HL-60 (cell line): ENCODE measurements at regions not wholly inside any gene's neighbourhood (a gene's known extent, or its start where the extent isn't known, plus 50 kb on each side); places are given as distances from the start of the nearest gene placed in this dataset.

Experiments
- DNase-seq, 2 experiments: peaks; one replicate each; pipeline ENCODE4 v3.0.0-alpha.2; 2010 to 2020; ENCODE audit warnings: low read depth in 1 of 2, low spot score in 1 of 2
- H3K27ac ChIP-seq: fragments of 250-450 bp; sonication (Bioruptor Pico); replicated peaks from 2 replicates; pipeline ENCODE4 v1.5.1; 2020; ENCODE audit warnings: mild to moderate bottlenecking, moderate library complexity
- H3K27me3 ChIP-seq: fragments of 250-450 bp; sonication (Bioruptor Pico); 2 replicates; pipeline ENCODE4 v1.5.1; 2021; ENCODE audit warnings: mild to moderate bottlenecking, moderate library complexity; ENCODE audit not compliant: insufficient read depth, poor library complexity, severe bottlenecking
- H3K4me3 ChIP-seq: replicated peaks from 2 replicates; pipeline ENCODE4 v1.5.1; 2011; ENCODE audit warnings: mild to moderate bottlenecking, control low read depth, low read length; ENCODE audit not compliant: insufficient read depth
- GABPA ChIP-seq: IDR thresholded peaks from 2 replicates; pipeline ENCODE4 v1.6.1; 2012; ENCODE audit warnings: low read depth
- POLR2AphosphoS5 ChIP-seq: IDR thresholded peaks from 2 replicates; pipeline ENCODE4 v1.6.1; 2012; ENCODE audit warnings: low read depth
- SPI1 ChIP-seq: IDR thresholded peaks from 2 replicates; pipeline ENCODE4 v1.6.1; 2012; ENCODE audit warnings: low read depth, mild to moderate bottlenecking, borderline replicate concordance
- TF ChIP-seq, protein P1 (sequence below): IDR thresholded peaks from one replicate; pipeline ENCODE4 v1.5.1; 2011; ENCODE audit warnings: low read length, control low read depth, inconsistent platforms; ENCODE audit not compliant: insufficient read depth
- TF ChIP-seq, protein P2 (sequence below): IDR thresholded peaks from 2 replicates; pipeline ENCODE4 v1.6.1; 2012; ENCODE audit warnings: low read depth; ENCODE audit not compliant: insufficient replicate concordance

DNA sequence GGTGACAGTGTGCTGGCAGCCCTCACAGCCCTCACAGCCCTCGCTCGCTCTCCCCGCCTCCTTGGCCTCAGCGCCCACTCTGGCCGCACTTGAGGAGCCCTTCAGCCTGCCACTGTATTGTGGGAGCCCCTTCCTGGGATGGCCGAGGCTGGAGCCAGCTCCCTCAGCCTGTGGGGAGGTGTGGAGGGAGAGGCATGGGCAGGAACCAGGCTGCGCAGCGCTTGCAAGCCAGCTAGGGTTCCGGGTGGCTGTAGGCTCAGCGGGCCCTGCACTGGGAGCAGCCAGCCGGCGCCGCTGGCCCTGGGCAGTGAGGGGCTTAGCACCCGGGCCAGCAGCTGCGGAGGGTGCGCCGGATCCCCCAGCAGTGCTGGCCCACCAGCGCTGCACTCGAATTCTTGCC lies 177.0 kb downstream of the MSX2 start:
- Histone ChIP-seq H3K4me3 (no peak overlapping the region), H3K27me3 (no peaks in the 10 kb centered on the region), H3K27ac (no peak overlapping the region)
- TF ChIP-seq SPI1: no peak
- TF ChIP-seq, protein P1, sequence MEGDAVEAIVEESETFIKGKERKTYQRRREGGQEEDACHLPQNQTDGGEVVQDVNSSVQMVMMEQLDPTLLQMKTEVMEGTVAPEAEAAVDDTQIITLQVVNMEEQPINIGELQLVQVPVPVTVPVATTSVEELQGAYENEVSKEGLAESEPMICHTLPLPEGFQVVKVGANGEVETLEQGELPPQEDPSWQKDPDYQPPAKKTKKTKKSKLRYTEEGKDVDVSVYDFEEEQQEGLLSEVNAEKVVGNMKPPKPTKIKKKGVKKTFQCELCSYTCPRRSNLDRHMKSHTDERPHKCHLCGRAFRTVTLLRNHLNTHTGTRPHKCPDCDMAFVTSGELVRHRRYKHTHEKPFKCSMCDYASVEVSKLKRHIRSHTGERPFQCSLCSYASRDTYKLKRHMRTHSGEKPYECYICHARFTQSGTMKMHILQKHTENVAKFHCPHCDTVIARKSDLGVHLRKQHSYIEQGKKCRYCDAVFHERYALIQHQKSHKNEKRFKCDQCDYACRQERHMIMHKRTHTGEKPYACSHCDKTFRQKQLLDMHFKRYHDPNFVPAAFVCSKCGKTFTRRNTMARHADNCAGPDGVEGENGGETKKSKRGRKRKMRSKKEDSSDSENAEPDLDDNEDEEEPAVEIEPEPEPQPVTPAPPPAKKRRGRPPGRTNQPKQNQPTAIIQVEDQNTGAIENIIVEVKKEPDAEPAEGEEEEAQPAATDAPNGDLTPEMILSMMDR: no peak
- TF ChIP-seq, protein P2, sequence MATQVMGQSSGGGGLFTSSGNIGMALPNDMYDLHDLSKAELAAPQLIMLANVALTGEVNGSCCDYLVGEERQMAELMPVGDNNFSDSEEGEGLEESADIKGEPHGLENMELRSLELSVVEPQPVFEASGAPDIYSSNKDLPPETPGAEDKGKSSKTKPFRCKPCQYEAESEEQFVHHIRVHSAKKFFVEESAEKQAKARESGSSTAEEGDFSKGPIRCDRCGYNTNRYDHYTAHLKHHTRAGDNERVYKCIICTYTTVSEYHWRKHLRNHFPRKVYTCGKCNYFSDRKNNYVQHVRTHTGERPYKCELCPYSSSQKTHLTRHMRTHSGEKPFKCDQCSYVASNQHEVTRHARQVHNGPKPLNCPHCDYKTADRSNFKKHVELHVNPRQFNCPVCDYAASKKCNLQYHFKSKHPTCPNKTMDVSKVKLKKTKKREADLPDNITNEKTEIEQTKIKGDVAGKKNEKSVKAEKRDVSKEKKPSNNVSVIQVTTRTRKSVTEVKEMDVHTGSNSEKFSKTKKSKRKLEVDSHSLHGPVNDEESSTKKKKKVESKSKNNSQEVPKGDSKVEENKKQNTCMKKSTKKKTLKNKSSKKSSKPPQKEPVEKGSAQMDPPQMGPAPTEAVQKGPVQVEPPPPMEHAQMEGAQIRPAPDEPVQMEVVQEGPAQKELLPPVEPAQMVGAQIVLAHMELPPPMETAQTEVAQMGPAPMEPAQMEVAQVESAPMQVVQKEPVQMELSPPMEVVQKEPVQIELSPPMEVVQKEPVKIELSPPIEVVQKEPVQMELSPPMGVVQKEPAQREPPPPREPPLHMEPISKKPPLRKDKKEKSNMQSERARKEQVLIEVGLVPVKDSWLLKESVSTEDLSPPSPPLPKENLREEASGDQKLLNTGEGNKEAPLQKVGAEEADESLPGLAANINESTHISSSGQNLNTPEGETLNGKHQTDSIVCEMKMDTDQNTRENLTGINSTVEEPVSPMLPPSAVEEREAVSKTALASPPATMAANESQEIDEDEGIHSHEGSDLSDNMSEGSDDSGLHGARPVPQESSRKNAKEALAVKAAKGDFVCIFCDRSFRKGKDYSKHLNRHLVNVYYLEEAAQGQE: no peak
- TF ChIP-seq POLR2AphosphoS5: no peak
- TF ChIP-seq GABPA: no peak
- DNase-seq: no peak

- DNase-seq: no peak
- Histone ChIP-seq H3K4me3 (no peak overlapping the region), H3K27ac (no peak overlapping the region), H3K27me3 (no peaks in the 10 kb centered on the region)
- TF ChIP-seq GABPA (no peak), SPI1 (no peak), POLR2AphosphoS5 (no peak)
- TF ChIP-seq, protein P1: no peak
- TF ChIP-seq, protein P2: no peak
Observed at GRCh38 chr5:174900240-174900865, 176.0 kb downstream of the MSX2 start.

GRCh38 chr5:174897281-174897950 lies 173.0 kb downstream of the MSX2 start:
- no peak for DNase-seq
- Histone ChIP-seq H3K27me3 (no peaks in the 10 kb centered on the region), H3K27ac (no peak overlapping the region), H3K4me3 (no peak overlapping the region)
- TF ChIP-seq POLR2AphosphoS5 (no peak), SPI1 (no peak), GABPA (no peak)
- TF ChIP-seq, protein P1: no peak
- TF ChIP-seq, protein P2: no peak
